K562 (cell line): ENCODE measurements at regions not wholly inside any gene's neighbourhood (a gene's known extent, or its start where the extent isn't known, plus 50 kb on each side); places are given as distances from the start of the nearest gene placed in this dataset.

Experiments
- ASH1L ChIP-seq: fragments of 450-650 bp; IDR thresholded peaks from 2 replicates; pipeline ENCODE4 v1.6.1; 2018; ENCODE audit warnings: borderline replicate concordance, mild to moderate bottlenecking, low read depth; ENCODE audit not compliant: partially characterized antibody
- ERF ChIP-seq: fragments of 450-650 bp; formaldehyde crosslinking; IDR thresholded peaks from 2 replicates; pipeline ENCODE4 v1.4.0; 2020; ENCODE audit warnings: mild to moderate bottlenecking, mixed read lengths
- KLF1 ChIP-seq: fragments of 450-650 bp; IDR thresholded peaks from 2 replicates; pipeline ENCODE4 v1.6.1; 2016; ENCODE audit warnings: missing genetic modification characterization, missing compliant biosample characterization
- PCBP2 ChIP-seq: fragments of 200-400 bp; formaldehyde crosslinking; IDR thresholded peaks from 2 replicates; pipeline ENCODE4 v1.6.1; 2018; ENCODE audit warnings: low read length, low read depth, mild to moderate bottlenecking, moderate library complexity; ENCODE audit not compliant: poor library complexity, severe bottlenecking
- PTBP1 ChIP-seq: fragments of 200-400 bp; formaldehyde crosslinking; IDR thresholded peaks from 2 replicates; pipeline ENCODE4 v1.6.1; 2017; ENCODE audit warnings: low read depth, low read length
- RAD51 ChIP-seq: fragments of 450-650 bp; IDR thresholded peaks from 2 replicates; pipeline ENCODE4 v1.7.1; 2016; ENCODE audit warnings: low read depth, mild to moderate bottlenecking, borderline replicate concordance
- SFPQ ChIP-seq: fragments of 200-400 bp; formaldehyde crosslinking; IDR thresholded peaks from 2 replicates; pipeline ENCODE4 v1.6.1; 2017; ENCODE audit warnings: mild to moderate bottlenecking, low read depth, low read length, moderate library complexity
- THRB ChIP-seq: fragments of 450-650 bp; formaldehyde crosslinking; conservative IDR thresholded peaks from 2 replicates; pipeline ENCODE4 v1.4.0; 2022; ENCODE audit warnings: mild to moderate bottlenecking, missing genetic modification characterization
- ZNF146 ChIP-seq: IDR thresholded peaks from one replicate; pipeline ENCODE4 v1.6.1; 2018; ENCODE audit warnings: missing compliant biosample characterization; ENCODE audit not compliant: unreplicated experiment
- ZNF24 ChIP-seq: fragments of 450-650 bp; IDR thresholded peaks from 2 replicates; pipeline ENCODE4 v1.6.1; 2016
- TF ChIP-seq, protein P1 (sequence below): fragments of 450-650 bp; IDR thresholded peaks from 2 replicates; pipeline ENCODE4 v1.7.0; 2016; ENCODE audit warnings: borderline replicate concordance

DNA sequence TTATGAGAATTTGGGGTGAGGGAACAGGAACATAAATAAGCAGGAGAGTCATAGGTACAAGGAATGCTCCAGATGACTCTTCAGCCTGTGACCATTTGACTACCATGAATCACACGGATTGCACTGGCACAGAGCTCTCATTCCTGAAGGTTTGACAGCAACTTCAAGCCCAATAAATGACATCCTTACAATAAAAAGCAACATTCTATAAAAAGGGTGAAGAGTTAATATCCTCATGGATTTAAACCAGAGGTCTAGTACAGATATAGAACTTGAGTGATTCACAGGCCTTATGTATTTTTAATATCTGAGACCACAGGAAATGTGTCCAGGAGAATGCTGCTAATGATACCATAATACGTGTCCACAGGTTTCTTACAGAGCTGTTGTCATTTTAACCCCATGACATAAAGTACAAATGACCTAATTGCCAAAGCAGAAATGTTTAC, 158.1 kb downstream of the IRS2 start (continued):
- TF ChIP-seq KLF1 (tag) (no peak), RAD51 (no peak), ERF (CRISPR knock-in tag) (no peak), SFPQ (no peak), ASH1L (no peak), THRB (CRISPR knock-in tag) (no peak), PCBP2 (no peak), ZNF24 (no peak), ZNF146 (no peak), PTBP1 (no peak)
- TF ChIP-seq, protein P1, sequence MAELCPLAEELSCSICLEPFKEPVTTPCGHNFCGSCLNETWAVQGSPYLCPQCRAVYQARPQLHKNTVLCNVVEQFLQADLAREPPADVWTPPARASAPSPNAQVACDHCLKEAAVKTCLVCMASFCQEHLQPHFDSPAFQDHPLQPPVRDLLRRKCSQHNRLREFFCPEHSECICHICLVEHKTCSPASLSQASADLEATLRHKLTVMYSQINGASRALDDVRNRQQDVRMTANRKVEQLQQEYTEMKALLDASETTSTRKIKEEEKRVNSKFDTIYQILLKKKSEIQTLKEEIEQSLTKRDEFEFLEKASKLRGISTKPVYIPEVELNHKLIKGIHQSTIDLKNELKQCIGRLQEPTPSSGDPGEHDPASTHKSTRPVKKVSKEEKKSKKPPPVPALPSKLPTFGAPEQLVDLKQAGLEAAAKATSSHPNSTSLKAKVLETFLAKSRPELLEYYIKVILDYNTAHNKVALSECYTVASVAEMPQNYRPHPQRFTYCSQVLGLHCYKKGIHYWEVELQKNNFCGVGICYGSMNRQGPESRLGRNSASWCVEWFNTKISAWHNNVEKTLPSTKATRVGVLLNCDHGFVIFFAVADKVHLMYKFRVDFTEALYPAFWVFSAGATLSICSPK = no peak
